ENCODE measurements at regions not wholly inside any gene's neighbourhood (a gene's known extent, or its start where the extent isn't known, plus 50 kb on each side); places are given as distances from the start of the nearest gene placed in this dataset.
"Not testable (repeated sequence)": the region's sequence is repeated elsewhere in the genome, so short reads cannot be mapped to it uniquely, and the experiment has no call there.

DNA sequence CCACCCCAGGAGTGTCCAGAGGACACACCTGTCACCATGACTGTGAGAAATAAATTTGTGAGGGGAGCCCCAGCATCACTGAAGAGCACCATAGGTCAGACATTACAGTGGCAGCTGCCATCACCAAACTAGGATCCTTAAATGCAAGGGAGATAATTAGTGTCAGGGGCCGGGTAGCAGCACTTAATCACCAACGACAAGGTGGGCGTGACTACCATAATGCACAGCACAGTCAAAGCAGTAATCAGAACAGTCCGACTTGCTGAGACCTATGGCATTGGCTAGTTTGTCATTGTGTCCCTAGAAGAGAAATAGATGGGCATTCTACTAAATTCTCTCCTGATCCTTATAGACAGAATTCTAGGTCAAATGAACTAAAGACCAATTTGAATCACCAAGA, 856.7 kb upstream of the GOT2 start:
- no peak for DNase-seq (ENCODE audit: low spot score)
- FAIRE-seq = no peak

- no peak for DNase-seq (ENCODE audit: low spot score)
- no peak for FAIRE-seq
Measured at GRCh38 chr16:59586331-59586730, 852.2 kb upstream of the GOT2 start.

DNA sequence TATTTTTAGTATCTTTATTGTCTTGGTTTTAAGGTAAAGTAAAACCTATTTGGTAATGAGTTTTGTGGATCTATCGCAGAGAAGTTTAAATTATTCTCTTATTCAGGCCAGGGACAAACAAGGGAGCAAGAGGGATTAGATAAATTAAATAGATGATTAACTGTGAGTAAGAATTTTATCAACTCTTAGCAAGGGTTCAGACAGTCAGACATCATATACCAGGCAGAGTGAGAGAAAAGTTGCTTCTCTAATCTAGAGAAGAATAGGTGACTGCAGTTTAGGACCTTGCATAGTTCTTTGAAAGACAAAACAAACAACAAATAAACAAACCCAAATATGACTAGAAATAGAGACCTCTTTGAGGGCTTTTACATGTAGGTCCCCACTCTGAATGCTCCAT, 840.2 kb upstream of the GOT2 start:
- FAIRE-seq (no peak), DNase-seq (ENCODE audit: low spot score) (no peak)

DNA sequence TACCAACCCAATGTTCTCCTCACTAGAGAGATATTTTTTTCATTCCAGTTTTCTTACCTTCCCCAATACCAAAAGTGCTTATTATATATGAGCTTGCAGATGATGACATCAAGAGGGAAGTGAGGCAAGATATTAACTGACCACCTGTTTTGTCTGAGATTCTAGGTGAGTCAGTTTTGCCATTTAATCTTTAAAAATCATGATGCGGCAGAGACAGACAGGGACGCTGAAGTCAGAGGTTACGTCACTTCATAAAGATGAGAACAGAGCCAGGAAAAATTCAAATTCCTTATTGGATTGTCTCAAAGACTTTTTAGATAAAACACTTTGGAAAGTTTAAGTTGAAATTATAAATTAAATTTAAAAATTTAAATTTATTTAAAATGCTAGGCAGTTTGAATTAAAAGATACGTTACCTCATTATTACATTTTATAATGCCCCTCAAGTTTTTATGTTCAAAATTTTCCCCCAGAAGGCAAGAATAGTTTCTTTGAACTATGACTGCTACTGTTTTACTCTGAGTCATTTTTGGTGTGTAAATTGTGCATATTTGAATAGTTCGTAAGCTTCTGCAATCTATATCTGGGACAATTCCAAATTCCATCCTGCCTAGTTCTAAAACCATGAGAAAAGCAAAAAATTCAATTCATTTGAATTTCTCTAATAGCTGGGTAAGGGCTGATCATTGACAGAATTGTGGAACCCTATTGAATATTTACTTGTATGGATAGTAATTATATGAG, 839.6 kb upstream of the GOT2 start:
- FAIRE-seq = no peak
- DNase-seq (ENCODE audit: low spot score) = peak; percentile 54

GRCh38 chr16:59567496-59567895, 833.4 kb upstream of the GOT2 start:
- DNase-seq (ENCODE audit: low spot score) (no peak), FAIRE-seq (no peak)

DNA sequence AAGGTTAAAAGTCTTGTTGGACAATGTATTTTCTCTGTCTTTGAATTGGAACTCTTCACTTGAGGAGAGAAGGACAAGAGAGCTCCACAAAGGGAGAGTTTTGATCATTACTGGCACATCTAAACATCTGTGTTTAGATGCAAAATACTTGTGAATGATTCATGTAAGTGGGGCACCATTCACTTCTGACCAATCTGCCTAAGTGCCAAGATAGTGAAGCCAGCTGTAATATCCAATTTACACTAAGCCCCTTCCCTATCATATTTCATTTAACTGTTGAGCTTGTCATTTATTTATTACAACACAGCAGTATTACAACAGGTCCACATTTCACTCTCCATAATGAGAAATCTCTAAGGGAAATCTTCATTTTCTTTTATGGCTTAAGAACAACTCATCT, 832.3 kb upstream of the GOT2 start:
- DNase-seq (ENCODE audit: low spot score) (no peak), FAIRE-seq (no peak)

DNA sequence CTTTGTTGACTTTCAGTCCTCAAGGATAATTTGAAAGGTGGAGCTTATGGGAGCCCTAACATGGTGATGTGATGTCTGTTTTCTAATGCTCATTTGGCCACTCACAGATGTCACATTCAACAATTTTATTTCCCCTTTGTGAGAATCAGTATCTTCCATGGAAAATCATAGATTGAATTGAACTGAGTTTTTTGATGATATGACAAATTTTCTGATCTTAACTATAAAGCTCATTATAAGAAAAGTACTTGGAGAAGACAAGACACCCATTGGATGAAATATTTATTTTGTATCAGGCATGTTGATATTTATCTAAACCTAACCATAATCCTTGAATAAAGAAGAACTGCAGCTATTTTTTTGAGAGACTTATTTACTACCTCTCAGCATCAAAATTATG, 824.6 kb upstream of the GOT2 start:
- FAIRE-seq = no peak
- DNase-seq (ENCODE audit: low spot score) = no peak

DNA sequence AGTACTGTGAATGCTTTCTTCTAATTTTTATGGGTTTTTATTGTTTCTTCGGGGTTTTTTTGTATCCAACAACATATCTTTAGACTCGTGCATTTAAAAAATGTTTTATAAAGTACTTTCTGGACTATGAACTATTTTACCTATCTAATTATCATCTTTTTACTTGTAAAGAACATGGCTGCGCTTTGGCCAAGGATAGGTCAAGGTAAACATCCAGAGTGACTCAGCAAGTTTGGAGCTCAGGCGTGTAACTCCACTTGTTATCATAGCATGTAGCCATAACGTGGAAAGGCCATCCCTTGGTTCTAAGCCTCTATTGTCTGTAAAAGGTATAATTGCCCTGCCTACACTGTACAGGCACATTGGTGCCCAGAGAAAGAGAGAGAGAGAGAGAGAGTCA, 818.0 kb upstream of the GOT2 start:
- DNase-seq (ENCODE audit: low spot score) = no peak
- no peak for FAIRE-seq

DNA sequence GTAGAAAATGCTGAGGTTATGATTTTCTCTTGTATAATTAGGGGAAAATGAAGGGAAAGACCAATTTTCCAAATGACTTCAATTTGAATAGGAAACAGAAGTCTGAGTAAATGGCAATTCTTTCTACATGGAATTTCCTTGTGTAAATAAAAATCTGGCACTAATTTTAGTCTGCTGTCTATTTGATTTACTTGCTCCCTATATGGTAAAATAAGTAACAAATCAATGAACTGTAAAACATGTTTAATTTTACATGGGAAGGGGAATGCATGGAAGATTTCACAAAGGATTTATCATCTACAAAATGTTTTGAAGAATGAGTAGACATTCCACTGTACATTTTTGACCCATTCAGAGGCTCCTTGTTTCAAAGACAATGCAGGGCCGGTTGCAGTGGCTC, 811.6 kb upstream of the GOT2 start:
- DNase-seq (ENCODE audit: low spot score) = no peak

GRCh38 chr16:59543641-59544040, 809.5 kb upstream of the GOT2 start:
- no peak for FAIRE-seq
- peak; percentile 66 for DNase-seq (ENCODE audit: low spot score)

More for the DNA sequence above, 811.6 kb upstream of the GOT2 start:
- FAIRE-seq = no peak

DNA sequence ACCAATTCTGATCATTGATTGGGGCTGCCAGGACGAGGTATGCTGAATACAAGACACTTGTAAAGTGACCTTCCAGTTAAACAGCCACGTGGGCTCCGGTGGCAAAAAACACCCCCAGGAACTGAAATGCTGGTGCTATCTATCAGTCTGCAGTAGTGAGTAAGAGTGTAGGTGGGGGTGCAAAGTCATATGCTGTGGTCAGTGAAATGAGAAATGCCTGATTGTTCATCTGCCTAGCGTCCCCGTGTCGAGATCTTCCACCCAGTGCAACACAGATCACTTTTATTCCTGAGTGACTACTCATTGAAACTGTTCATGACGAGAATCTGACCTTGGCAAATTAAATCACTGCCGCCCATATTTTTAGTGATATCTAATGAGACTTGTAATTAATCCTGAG, 806.5 kb upstream of the GOT2 start:
- DNase-seq (ENCODE audit: low spot score) = no peak
- no peak for FAIRE-seq

- DNase-seq (ENCODE audit: low spot score) (no peak), FAIRE-seq (no peak)
Measured at GRCh38 chr16:59535298-59535697, 801.2 kb upstream of the GOT2 start.

GRCh38 chr16:59527206-59527997, 793.3 kb upstream of the GOT2 start:
- FAIRE-seq (no peak), DNase-seq (ENCODE audit: low spot score) (peak; percentile 60)

DNA sequence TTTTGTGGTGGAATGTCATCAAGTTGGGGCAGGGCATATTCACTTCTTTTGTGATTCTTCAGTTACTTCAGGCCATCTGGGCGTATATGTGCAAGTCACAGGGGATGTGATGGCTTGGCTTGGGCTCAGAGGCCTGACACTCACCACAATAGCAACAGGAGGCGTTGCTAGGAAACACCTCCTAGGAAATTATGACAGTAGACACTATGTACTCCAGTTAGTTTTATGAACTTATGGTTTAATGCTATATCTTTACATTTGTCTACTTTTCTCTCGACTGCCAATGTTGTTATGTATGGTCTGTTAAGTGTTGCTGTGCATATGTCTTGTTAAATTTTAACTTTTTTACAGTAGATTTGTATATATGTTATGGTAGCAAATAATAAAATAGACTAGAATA, 788.7 kb upstream of the GOT2 start:
- FAIRE-seq (no peak), DNase-seq (ENCODE audit: low spot score) (no peak)

GRCh38 chr16:59518721-59519120, 784.6 kb upstream of the GOT2 start:
- not testable (repeated sequence) for FAIRE-seq; DNase-seq (ENCODE audit: low spot score)

GRCh38 chr16:59514651-59515050, 780.5 kb upstream of the GOT2 start:
- FAIRE-seq = no peak

DNA sequence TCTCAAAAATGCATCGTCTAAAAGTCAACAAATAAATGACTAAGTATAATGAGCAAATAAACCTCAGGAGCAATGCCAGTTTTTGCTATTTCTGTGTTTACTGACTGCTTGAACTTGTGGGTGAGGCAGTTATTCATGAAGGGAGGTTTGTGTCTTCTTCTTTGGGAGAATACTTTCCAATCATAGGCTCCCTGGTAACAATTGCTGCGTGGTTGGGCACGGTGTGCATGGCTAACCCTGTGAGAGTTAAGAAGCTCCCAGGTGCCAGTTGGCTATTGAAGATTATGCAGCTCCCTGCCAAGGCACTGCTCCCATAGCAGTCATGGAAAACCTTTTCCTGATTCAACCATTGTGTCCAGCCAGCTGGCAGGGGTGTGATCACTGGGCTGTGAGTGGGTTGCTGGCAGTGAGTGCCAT, 775.9 kb upstream of the GOT2 start:
- DNase-seq (ENCODE audit: low spot score) = no peak
- FAIRE-seq = no peak

More at GRCh38 chr16:59514651-59515050, 780.5 kb upstream of the GOT2 start:
- DNase-seq (ENCODE audit: low spot score) = no peak

DNA sequence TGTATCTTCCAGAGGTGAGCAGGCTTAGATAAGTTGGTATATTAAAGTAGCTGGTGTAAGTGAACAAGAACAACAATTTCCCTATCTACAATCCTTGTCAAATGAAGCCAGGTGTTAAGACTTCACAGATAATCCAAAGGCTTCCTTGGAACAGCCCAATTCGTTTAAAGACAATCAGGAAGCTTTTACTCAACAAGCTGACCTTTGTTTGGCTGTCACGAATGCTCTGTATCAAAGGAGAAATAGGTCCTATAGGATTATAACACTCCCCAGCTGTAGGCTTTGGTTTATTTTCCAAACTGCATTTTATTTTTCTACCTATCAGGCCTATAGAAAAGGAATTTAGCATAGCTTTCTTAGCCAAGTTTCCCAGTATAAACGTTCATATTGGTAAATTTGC, 766.5 kb upstream of the GOT2 start:
- DNase-seq (ENCODE audit: low spot score) (no peak), FAIRE-seq (no peak)

GRCh38 chr16:59487067-59487466, 753.0 kb upstream of the GOT2 start:
- FAIRE-seq = no peak

DNA sequence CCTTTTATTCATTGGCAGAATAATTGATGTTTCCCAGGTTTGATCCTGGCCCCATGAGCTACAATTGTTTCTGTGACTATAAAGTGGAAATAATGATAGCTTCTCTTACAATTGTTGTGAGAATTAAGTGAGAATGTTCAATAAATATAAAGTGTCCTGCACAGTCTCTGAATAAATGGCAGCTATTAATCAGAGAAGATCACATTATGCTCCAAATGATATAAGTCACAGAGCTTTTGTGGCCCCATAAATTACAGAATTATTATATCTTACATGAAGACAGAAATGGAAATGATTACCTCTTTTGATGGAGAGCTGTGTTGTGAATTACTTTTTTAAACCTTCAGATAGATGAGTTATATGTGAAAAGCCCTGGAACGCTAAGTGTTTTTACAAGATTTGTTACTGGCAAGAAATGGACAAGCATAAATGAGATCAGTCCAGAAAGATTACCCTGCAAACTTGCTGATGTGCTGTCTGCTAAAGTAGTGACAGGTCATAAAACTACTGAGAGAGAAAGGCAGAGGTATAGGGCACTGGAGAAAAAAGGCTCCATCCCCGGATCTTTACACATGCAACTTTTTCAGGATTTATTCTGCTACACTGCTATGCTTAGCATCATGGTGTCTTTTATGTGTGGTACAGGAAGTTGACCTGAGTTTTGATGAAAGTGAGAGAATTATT, 750.9 kb upstream of the GOT2 start:
- FAIRE-seq = no peak

More at GRCh38 chr16:59487067-59487466, 753.0 kb upstream of the GOT2 start:
- DNase-seq (ENCODE audit: low spot score) = no peak

GRCh38 chr16:59478838-59479237, 744.7 kb upstream of the GOT2 start:
- DNase-seq (ENCODE audit: low spot score) = no peak
- no peak for FAIRE-seq

More for the DNA sequence above, 750.9 kb upstream of the GOT2 start:
- DNase-seq (ENCODE audit: low spot score) = no peak

DNA sequence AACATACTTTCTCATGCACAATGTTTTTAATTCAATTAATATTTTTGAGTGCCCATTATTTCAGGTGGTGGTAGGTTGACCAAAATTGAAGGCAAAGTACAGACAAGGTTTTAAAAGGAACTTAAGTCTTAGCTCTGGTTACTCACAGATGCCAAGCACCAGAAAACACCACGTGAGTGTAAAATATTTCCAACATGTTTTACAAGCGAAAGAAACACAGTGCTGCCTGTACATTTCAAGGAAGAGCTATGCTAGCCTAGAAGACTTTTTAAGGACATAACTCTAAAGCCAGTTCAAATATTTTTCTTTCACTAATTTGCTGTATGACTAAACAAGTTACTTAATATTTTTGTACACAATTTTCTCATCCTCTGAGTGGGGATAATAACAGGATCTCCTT, 736.4 kb upstream of the GOT2 start:
- DNase-seq (ENCODE audit: low spot score) = no peak
- FAIRE-seq = no peak

All from urothelium cell line (cell line).